GM21381 (cell line): ENCODE measurements at regions not wholly inside any gene's neighbourhood (a gene's known extent, or its start where the extent isn't known, plus 50 kb on each side); places are given as distances from the start of the nearest gene placed in this dataset.

ENCODE experiments used
- ATAC-seq: cut with Tn5 transposase; IDR thresholded peaks from one replicate; pipeline ENCODE4 v1.9.1; 2021; ENCODE audit warnings: mild to moderate bottlenecking, moderate library complexity; ENCODE audit not compliant: unreplicated experiment

DNA sequence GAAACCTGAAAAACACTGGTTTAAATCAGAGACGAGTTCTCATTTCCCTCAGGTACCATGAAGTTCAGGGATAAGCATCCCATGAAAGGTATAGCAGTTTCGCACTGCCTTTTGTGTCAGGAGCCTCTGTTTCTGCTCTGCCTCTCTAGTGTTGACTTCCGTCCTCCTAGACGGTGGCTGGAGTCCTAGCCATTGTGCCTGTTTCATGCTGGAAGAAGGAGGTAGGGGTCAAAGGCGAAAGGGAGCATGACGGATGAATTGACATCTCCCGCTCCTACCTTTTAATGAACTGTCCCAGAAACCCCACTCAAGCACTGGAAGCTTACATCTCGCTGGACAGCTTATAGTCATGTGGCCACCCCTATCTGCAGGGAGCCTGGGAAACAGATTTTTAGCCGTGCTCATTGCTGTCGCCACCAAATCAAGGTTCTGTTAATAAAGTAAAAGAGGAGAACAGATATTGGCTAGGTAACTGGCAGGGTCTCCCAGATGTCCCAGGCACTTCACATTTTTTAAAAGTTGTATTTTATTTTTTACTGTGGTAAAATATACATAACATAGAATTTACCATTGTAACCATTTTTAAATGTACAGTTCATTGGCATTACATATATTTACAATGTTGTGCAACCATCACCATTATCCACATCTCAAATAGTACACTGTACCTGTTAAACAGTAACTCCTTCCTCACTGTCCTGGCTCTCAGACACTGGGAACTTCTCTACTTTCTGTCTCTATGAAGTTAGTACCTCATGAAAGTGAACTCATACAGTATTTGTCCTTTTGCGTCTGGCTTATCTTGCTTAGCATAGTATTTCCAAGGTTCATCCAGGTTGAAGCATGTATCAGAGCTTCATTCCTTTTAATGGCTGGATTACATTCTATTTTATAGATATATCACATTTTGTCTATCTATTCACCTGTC lies 55.0 kb upstream of the CTLA4 start:
- ATAC-seq, result no peak

DNA sequence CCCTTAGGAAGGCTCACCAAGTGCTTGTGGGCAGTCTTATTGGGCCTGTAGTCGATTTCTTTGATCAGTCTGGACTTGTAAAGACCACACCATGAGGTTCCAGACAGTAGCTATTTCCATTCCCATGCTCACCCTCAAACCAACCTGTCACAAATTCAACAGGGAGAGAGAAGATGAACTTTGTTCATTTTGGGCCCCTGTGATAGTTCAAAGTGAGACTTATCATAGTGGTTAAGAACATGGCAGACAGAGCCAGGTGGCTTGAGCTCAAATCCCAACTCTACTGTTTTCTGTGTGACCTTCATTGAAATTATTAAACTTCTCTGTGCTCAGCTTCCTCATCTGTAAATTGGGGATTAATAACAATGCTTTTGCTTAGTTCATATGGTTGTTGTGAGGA lies 53.9 kb upstream of the CTLA4 start:
- no peak for ATAC-seq

DNA sequence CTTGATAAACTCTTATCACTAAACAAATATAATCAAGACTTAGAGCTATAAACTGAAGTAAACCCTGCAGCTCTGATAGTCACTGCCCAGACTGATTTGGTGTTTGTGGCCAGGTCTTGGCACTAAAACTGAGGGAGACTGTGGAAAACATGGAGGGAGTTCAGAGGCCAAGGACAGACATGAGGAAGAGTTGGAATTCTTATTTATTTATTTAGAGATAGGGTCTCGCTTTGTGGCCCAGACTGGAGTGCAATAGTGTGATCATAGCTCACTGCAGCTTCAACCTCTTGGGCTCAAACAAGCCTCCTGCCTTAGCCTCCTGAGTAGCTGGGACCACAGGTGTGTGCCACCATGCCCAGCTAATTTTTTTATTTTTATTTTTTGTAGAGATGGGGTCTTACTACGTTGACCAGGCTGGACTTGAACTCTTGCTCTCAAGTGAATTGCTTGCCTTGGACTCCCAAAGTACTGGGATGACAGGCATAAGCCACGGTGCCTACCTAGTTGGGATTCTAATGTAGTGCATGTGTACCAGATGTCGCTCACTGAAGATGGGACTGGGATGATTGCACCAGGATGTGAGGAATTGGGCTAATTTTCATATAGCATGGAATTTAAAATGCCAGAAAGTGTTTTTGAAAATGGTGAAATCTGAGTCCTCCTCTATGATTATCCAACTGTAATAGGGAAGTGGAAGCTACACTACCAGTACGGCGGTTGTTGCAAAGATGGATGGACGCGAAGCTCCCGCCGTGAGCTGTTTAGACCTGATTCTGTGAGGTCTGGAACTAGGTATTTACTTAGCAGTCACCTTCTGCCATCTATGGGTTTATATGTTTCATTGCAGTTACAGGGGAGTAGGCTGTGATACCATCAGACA lies 52.7 kb upstream of the CTLA4 start:
- ATAC-seq, result peak; percentile 75

DNA sequence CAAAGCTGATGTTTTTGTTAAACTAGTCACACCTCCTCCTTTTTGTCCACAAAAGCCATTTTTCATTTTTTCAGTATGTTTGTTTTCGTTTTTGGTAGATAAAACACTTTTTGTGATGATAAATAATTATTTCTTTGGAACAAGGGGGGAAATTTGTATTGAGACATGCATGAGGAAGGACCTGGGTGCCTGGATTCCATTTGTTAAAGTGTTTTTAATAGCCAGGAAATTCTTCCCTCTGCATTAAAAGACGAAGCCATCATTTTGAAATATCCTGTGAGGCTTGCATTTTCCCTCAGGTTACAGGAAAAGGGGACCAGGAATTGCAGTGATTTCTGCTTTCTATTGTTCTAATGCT lies 52.1 kb upstream of the CTLA4 start:
- no peak for ATAC-seq

DNA sequence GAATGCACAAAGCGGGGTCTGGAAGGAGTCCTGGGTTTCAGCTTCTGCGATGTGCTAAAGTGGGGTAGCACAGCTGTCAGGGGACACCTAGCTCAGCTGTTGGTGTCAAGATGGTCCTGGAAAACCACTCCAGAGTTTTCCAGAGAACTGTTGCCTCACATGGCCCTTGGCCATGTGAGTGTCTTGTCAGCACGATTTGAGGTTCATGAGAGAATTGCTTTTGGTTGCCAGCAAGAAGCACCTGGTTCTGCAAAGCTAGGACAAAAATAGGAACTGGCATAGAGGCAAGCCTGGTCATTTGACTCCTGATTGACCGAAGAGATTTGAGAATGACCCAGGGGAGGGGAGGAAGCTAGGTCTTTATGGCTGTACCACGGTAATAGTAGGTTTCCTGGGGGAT lies 50.4 kb upstream of the CTLA4 start:
- ATAC-seq, result no peak
